HG03045 (cell line): ENCODE measurements at regions not wholly inside any gene's neighbourhood (a gene's known extent, or its start where the extent isn't known, plus 50 kb on each side); places are given as distances from the start of the nearest gene placed in this dataset.

Source experiments
- ATAC-seq: cut with Tn5 transposase; IDR thresholded peaks from one replicate; pipeline ENCODE4 v1.9.1; 2021; ENCODE audit warnings: mild to moderate bottlenecking, moderate library complexity; ENCODE audit not compliant: unreplicated experiment

GRCh38 chr4:17301266-17301665 is 210.6 kb downstream of the QDPR start:
- no peak for ATAC-seq

- ATAC-seq = no peak
Measured at GRCh38 chr4:17296921-17297890, 214.7 kb downstream of the QDPR start.

- ATAC-seq = no peak
Measured at GRCh38 chr4:17293901-17294300, 218.0 kb downstream of the QDPR start.

DNA sequence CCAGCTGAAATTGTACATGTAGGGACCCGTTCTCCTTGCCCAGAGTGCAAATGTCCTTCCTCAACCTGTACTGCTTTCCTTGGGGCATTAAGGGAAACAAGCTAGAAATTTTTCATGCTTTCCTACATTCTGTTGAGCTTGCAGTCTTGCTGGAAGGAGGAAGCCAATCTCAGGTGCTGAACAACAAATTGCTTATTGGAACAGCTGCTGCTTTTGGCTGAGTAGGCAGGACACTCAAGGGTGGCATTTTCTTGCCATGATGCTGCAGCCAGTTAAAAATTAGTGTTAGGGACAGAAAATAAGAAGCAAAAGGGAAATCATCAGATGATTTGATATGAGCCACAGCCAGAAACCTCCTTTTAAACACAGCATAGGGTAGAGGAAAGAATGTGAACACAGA is 223.7 kb downstream of the QDPR start:
- no peak for ATAC-seq

DNA sequence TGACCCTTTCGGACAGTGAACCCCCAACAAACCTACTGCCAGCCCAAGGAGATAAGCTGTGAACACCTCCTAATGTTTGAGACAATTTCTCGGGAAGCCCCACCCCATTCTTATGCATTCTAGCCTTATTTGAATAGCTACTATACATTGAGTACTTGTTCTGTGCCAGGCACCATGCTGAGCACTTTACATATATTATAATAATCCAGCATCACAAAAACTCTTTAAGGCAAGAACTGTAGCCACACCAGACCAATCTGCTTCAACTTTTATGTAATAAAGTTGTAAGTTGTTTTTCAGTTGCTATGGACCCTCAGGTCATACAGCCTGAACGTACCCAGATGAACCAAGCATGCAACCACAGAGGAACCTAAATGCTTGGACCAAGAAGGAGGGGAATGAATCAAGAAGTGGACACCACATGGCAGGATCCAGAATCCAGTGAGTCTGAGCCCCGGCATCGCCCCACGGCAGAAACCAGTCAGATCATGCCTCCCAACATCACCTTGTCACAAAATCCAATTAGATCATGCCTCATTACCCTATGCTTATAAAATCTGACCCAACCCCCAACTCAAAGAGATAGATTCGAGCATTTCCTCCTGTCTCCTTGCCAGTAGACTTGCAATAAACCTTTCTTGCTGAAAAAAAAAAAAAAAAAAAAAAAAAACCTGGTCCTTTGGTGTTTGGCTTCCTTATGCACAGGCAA is 225.0 kb downstream of the QDPR start:
- no peak for ATAC-seq

DNA sequence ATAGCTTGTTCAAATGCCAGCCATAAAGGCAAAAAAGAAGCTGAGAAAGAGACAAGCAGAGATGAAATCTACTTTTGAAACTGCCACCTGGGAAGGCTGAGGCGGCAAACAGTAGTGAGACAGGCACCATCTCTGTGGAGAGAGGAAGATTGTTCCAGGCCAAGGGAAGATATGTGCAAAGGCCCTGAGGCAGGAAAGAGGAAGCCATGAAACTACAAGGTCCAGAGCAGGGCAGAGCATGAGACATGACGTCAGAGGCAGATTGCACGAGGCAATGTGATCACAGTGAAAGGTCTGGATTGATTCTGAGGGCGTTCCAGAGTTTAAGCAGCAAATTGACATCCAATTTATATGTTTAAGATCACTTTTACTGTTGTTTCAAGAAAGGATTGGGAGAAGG is 226.1 kb downstream of the QDPR start:
- no peak for ATAC-seq

DNA sequence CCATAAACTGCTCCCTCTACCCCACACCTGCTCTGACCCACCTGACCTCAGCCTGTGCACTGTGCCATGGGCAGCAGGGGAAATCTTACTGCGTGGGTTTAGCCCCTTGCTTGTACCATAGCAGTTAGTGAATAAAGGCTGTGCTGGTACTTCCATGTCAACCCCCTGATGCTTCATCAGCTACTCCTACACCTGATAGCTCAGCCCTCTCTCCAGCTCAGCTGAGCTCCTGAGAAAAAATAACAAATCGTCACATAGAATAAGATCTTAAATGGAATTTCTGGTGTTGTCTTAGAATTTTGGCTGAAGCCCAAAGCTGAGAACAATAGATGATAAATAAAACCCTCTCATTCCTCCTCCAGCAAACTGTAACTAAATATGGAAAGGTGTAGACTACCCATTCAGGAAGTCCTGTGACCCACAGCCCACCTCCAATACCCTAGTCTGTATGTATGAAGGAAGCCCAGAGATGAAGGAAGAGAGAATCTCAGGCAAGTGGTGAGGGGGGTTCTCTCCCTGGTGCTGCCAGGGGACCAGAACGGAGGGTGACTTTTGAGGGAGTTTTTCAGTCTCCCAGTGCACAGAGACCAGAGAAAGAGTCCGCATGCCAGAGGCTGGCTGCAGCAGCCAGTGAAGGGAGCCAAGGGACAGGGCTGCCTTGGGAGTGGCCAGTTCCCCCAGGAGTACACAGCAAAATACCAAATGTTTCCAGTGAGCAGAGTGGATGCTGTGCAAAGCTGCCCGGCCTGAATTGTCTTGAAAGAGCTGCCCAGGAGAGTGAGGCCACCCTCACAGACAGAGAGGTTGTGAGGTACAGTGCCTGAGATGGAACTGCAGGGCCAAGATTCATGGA is 227.3 kb downstream of the QDPR start:
- ATAC-seq = no peak

- no peak for ATAC-seq
Measured at GRCh38 chr4:17283832-17284231, 228.1 kb downstream of the QDPR start.

- no peak for ATAC-seq
Measured at GRCh38 chr4:17283251-17283650, 228.6 kb downstream of the QDPR start.

GRCh38 chr4:17280261-17281018 is 231.4 kb downstream of the QDPR start:
- no peak for ATAC-seq

DNA sequence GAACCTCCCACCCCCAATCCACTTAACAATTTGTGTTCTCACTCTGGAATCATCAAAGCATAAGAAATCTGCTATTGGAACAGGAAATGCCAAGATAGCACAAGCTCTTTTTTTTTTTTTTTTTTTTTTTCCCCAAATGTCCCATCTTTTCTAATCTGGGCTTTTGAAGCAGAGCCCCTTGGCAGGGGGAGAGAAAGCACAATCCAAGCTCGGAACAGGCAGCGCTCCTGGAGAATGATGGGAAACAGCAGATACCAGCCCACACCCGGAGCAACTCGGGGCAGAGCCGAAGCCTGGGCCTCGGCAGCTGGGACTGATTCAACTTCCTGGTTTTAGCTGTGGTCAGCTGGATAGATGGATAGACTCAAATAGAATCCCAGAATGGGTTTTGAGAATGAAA is 235.1 kb downstream of the QDPR start:
- no peak for ATAC-seq

DNA sequence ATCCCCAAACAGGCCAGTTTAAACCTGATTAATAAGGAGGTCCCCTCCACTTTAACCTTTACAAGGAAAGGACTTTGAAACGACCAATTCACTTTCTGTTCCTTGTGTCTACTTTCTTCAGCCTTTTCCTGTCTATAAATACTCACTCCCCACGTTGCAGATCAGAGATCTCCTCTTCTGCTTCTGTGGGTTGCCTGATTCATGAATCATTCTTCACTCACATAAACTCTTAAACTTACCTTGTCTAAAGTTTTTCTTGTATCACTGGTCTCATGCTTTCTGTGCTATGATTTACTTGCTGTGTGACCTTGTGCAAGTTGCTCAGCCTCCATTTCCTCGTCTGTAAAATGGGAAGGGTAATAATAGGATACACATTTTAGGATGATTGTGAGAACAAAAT is 236.1 kb downstream of the QDPR start:
- no peak for ATAC-seq

DNA sequence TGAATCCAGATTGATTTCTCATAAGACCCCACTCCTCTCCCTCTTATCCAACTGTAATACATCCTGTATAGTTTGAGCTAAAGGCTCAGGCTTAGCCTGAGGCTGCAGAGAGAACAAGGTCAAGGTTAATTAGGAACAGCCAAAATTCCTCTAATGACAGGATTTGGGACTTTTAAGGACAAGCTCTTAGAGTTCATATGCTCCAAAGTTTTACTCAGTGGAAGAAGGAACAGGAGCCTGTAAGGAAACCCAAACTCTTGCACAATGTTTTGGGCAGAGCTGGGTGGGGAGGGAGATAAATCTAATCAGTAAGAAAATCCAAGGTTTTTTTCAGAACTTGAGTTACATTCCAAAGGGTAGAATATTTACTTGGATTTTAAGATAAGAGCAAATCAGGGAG is 238.8 kb downstream of the QDPR start:
- ATAC-seq = no peak

- no peak for ATAC-seq
Measured at GRCh38 chr4:17272154-17272553, 239.7 kb downstream of the QDPR start.

- no peak for ATAC-seq
Measured at GRCh38 chr4:17265653-17266052, 246.2 kb downstream of the QDPR start.

- no peak for ATAC-seq
Measured at GRCh38 chr4:17265139-17265538, 246.8 kb downstream of the QDPR start.

DNA sequence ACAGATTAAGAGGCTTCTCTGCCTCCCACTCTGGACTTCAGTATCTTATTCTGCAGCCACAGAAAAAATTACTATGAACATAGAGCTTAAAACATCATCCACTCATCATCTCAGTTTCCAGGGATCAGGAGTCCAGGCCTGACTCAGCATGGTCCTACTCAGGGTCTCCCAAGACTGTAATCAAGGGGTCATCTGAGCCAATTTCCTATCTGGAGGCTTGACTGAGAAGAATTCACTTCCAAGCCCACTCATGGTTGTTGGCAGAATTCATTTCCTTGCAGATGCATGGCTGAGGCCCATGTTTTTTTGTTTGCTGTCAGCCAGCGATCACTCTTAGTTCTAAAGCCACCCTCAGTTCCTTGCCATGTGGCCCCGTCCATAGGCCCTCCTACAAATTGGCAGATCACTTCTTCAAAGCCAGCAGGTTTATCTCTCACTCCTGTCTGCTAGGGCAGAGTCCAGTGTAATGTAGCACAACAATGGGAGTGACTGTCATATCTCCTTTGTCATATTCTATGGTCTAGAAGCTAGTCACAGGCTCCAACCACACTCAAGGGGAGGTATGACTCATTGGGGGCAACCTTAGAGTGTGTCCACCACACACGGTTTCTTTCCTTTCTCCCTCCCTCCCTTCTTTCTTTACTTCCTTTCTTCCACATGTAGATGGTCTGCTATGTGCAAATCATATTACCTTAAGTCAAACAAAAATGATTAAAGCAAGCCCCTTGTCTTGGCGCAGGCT is 251.6 kb downstream of the QDPR start:
- no peak for ATAC-seq

DNA sequence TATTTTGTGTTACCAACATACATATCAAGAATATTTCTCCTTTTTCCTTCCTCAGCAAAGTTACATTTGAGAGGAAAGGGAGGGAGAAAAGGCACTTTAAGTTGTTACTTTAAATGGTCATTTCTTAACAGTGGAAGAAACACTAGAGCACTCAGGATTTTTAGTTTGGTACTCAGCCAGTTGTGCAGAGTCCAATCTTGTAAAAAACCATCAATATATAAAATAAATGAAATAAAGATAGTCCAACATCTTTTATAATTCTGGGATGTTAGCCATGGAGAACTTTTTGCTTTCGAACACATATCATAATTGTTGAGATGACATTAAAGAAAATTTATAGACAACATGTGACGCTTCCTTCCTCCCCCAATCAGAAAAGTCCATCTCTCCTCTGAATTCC is 253.8 kb downstream of the QDPR start:
- ATAC-seq = no peak

- ATAC-seq = no peak
Measured at GRCh38 chr4:17252131-17252530, 259.8 kb downstream of the QDPR start.

- ATAC-seq = no peak
Measured at GRCh38 chr4:17251101-17251500, 260.8 kb downstream of the QDPR start.
